Gastrocnemius medialis (tissue), 4 donors: ENCODE measurements at regions not wholly inside any gene's neighbourhood (a gene's known extent, or its start where the extent isn't known, plus 50 kb on each side); places are given as distances from the start of the nearest gene placed in this dataset.
"Not testable (repeated sequence)": the region's sequence is repeated elsewhere in the genome, so short reads cannot be mapped to it uniquely, and the experiment has no call there.

Source experiments
- ATAC-seq, 2 donors: fragments of 150-250 bp; one replicate each; pipeline ENCODE4 v1.9.1; 2016
- DNase-seq, 2 donors: peaks; one replicate each; pipeline ENCODE4 v3.0.0-alpha.2; 2019
- H3K27ac ChIP-seq, 4 donors: fragments of 200-600 bp; sonication (generic); 1 replicate in 1 of 4; 2 replicates in 3 of 4; pipeline ENCODE4 v1.5.1; 2016 to 2018; ENCODE audit warnings: mild to moderate bottlenecking in 2 of 4, moderate library complexity in 1 of 4
- H3K27me3 ChIP-seq, 3 donors: fragments of 200-600 bp; sonication (generic) in 2 of 3; 1 replicate in 1 of 3; 2 replicates in 2 of 3; pipeline versions ENCODE4 v1.5.1 to v1.6.0; 2016 to 2019; ENCODE audit warnings: mild to moderate bottlenecking in 1 of 3, moderate library complexity in 1 of 3
- H3K36me3 ChIP-seq, 2 donors: fragments of 200-600 bp; sonication (generic) in 1 of 2; one replicate each; pipeline ENCODE4 v1.5.1; 2017 to 2018
- H3K4me1 ChIP-seq, 2 donors: fragments of 200-600 bp; sonication (generic) in 1 of 2; one replicate each; pipeline ENCODE4 v1.5.1; 2016 to 2017; ENCODE audit warnings: mild to moderate bottlenecking in 2 of 2
- H3K4me3 ChIP-seq, 4 donors: fragments of 200-600 bp; sonication (generic) in 3 of 4; 1 replicate in 1 of 4; 2 replicates in 3 of 4; pipeline ENCODE4 v1.5.1; 2016 to 2019; ENCODE audit warnings: mild to moderate bottlenecking in 2 of 4
- H3K9me3 ChIP-seq, 3 donors: fragments of 200-600 bp; sonication (generic) in 2 of 3; 1 replicate in 1 of 3; 2 replicates in 2 of 3; pipeline ENCODE4 v1.5.1; 2016 to 2019
- CTCF ChIP-seq, 5 experiments: fragments of 450-650 bp in 3 of 5; fragments of 200-600 bp in 2 of 5; sonication (generic) in 2 of 5; IDR thresholded peaks in 4 of 5; conservative IDR thresholded peaks in 1 of 5; 1 replicate in 4 of 5; 2 replicates in 1 of 5; pipeline ENCODE4 v1.5.1; 2016 to 2019; ENCODE audit warnings: antibody characterized with exemption in 5 of 5, mild to moderate bottlenecking in 3 of 5, moderate library complexity in 3 of 5
- POLR2A ChIP-seq, 2 donors: fragments of 450-650 bp; IDR thresholded peaks; one replicate each; pipeline ENCODE4 v1.6.1; 2017; ENCODE audit warnings: antibody characterized with exemption in 2 of 2, mild to moderate bottlenecking in 2 of 2, moderate library complexity in 2 of 2
- in situ Hi-C, 4 donors: fragments of 200-750 bp; cut with MboI; loops; one replicate each; pipeline versions ENCODE4 v1.15.0 to v1.8.0; 2017; ENCODE audit warnings: low sequenced_read_pairs in 4 of 4
- intact Hi-C: fragments of 100-400 bp; cut with DNase I; formaldehyde crosslinking; loops from one replicate; pipeline ENCODE4 v1.15.1; 2023; ENCODE audit warnings: low total_unique reads

DNA sequence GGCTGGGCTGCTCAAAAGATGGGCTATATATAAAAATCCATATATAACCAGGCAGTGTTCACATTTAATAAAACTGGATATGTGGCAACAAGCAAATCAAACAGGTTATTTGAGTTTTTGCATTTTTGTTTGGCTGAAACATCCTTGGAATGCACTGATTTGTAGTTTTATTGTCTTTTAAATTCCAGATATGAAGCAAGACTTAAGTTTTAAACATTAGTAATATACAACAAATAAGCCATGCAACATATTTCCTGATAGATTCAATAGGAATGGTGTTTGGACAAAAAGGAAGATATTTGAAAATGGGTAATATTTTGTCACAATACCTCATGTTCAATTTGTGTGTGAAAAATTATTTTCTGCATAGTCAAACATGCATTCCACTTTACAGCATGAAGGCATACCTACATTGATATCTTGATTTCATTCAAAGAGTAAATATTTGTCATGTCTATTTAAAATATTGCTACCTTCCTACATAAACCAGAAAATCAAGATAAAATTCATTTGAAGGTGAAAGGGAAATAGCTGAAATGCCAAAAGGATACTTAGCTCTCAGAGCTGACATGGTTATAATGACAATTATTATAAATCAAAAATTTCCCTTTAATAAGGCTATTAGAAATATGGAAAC, 132.3 kb upstream of the NETO1 start:
- in situ Hi-C loops: no loop called here
- H3K9me3 ChIP-seq: no peaks in the 10 kb centered on the region
- ATAC-seq: no peak

DNA sequence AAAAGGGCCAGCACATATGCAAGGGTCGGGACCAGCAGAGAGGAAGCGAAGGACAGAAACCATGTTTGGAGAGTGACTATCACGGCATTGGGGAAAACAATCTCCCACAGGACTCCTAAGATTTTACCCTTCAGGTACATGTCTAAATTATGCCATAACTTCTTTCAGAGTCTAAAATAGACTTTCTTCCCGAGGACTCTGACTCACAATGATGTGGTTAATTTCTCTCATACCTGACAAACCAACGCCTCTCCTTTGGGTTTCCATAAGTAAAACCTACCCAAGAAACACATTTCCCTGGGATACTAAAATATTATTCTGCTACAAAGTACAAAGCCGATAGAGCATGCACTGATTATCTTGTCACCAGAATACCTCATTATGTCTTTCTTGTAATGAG, 127.8 kb upstream of the NETO1 start:
- Histone ChIP-seq H3K4me1 (no peaks in the 10 kb centered on the region), H3K27me3 (no peaks in the 10 kb centered on the region), H3K4me3 (no peak overlapping the region), H3K27ac (no peak overlapping the region), H3K9me3 (no peaks in the 10 kb centered on the region), H3K36me3 (no peaks in the 10 kb centered on the region)
- DNase-seq: no peak
- TF ChIP-seq POLR2A (IDR thresholded peaks at IDR 0.05): no peak
- no peak for TF ChIP-seq CTCF (IDR thresholded peaks at IDR 0.05 in 4 of 5, conservative IDR thresholded peaks at IDR 0.05 in 1 of 5)
- intact Hi-C loops: no loop called here
- in situ Hi-C loops: no loop called here
- no peak for ATAC-seq

More for the DNA sequence above, 132.3 kb upstream of the NETO1 start:
- no peak overlapping the region for H3K4me3 ChIP-seq
- no peaks in the 10 kb centered on the region for H3K36me3 ChIP-seq
- no peak for TF ChIP-seq CTCF (IDR thresholded peaks at IDR 0.05 in 4 of 5, conservative IDR thresholded peaks at IDR 0.05 in 1 of 5)
- no peak for TF ChIP-seq POLR2A (IDR thresholded peaks at IDR 0.05)
- no peaks in the 10 kb centered on the region for H3K4me1 ChIP-seq
- no peaks in the 10 kb centered on the region for H3K27me3 ChIP-seq
- H3K27ac ChIP-seq: no peak overlapping the region
- intact Hi-C loops: no loop called here
- DNase-seq: no peak

GRCh38 chr18:72993250-72993649, 125.5 kb upstream of the NETO1 start:
- Histone ChIP-seq H3K9me3 (no peaks in the 10 kb centered on the region), H3K36me3 (no peaks in the 10 kb centered on the region), H3K4me1 (no peaks in the 10 kb centered on the region), H3K27ac (no peak overlapping the region), H3K27me3 (no peaks in the 10 kb centered on the region), H3K4me3 (no peak overlapping the region)
- DNase-seq: no peak
- intact Hi-C loops: no loop called here
- no peak for ATAC-seq
- in situ Hi-C loops: no loop called here
- TF ChIP-seq CTCF (IDR thresholded peaks at IDR 0.05 in 4 of 5, conservative IDR thresholded peaks at IDR 0.05 in 1 of 5) (no peak), POLR2A (IDR thresholded peaks at IDR 0.05) (no peak)

DNA sequence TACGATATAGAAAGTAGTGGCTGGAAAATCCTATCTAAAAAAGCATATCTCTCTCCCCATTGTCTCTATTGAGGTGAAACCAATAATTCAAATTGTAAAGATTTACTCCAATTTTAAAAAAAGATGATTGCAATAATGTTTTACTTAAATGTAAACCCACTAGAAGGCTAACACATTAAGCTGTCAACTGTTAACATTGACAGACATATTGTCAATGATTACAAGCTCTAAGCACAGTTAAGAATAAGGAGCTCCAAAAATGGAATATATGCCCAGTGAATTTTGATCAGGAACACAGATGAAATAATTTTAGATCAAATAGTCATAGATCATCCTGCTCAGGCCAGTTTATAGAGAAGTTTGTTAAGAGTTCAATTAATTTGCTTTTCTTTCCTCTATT, 123.6 kb upstream of the NETO1 start:
- Histone ChIP-seq H3K4me3 (no peak overlapping the region), H3K27me3 (no peaks in the 10 kb centered on the region), H3K9me3 (no peaks in the 10 kb centered on the region), H3K36me3 (no peaks in the 10 kb centered on the region), H3K4me1 (no peaks in the 10 kb centered on the region), H3K27ac (no peak overlapping the region)
- in situ Hi-C loops: no loop called here
- ATAC-seq (no peak), DNase-seq (no peak)
- intact Hi-C loops: no loop called here
- TF ChIP-seq POLR2A (IDR thresholded peaks at IDR 0.05) (no peak), CTCF (IDR thresholded peaks at IDR 0.05 in 4 of 5, conservative IDR thresholded peaks at IDR 0.05 in 1 of 5) (no peak)

DNA sequence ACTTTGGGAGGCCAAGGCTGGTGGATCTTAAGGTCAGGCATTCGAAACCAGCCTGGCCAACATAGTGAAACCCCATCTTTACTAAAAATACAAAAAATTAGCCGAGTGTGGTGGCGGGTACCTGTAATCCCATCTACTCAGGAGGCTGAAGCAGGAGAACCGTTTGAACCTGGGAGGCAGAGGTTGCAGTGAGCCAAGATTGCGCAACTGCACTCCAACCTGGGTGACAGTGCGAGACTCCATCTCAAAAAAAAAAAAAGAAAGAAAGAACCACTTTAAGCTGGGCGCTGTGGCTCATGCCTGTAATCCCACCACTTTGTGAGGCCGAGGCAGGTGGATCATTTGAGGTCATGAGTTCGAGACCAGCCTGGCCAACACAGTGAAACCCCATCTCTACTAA, 119.8 kb upstream of the NETO1 start:
- intact Hi-C loops, DNase-seq, H3K9me3 ChIP-seq, in situ Hi-C loops, H3K4me1 ChIP-seq, H3K27me3 ChIP-seq, H3K27ac ChIP-seq, ATAC-seq, H3K36me3 ChIP-seq, H3K4me3 ChIP-seq: not testable (repeated sequence)
